ENCODE measurements at regions not wholly inside any gene's neighbourhood (a gene's known extent, or its start where the extent isn't known, plus 50 kb on each side); places are given as distances from the start of the nearest gene placed in this dataset.

DNA sequence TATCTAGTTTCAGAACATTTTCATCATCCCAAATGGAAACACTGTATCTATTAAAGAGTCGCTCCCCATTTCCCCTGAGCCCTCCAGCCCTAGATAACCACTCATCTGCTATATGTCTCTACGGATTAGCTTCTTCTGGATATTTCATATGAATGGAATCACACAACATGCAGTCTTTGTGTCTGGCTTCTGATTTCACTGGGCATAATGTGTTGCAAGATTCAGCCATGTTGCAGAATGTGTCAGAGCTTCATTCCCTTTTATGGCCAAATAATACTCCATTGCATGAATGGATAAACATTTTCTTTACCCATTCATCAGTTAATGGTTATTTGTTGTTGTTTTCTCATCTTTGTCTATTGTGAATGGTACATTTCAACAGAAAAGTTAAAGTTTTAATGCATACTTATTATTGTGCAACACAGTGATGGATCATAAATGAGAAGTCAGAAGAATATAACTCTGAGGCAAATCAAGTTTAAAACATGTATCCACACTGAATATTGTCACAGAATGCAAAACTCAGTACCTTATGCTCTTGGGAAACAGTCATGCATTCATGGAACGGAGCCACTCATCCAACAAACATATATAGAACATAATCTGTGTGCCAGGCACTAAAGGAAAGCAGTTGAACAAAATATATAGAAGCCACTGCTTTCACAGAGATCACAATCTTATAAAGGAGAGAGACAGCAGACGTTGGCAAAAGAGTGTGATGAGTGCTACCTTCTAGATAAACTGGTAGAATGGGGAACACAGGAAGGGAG is 57.8 kb upstream of the MAGEA4 start:
- 58% methylated on average over 4 of the region's 4 CpGs for WGBS (ENCODE audit: low lambda C conversion rate, missing lambda C conversion rate)
- Histone ChIP-seq H3K27ac (no peak overlapping the region), H3K4me1 (ENCODE audit: insufficient read depth) (no peaks in the 10 kb centered on the region), H3K27me3 (no peaks in the 10 kb centered on the region), H3K9me3 (ENCODE audit: low read depth) (peaks cover 4% of the 10 kb centered on the region), H4K20me1 (ENCODE audit: insufficient read depth, poor library complexity, severe bottlenecking) (no peaks in the 10 kb centered on the region), H3K36me3 (replicated peaks; ENCODE audit: insufficient read depth, low read depth) (no peaks in the 10 kb centered on the region), H2AFZ (no peak overlapping the region), H3K4me3 (no peak overlapping the region), H3K79me2 (no peaks in the 10 kb centered on the region), H3K4me2 (no peak overlapping the region), H3K9me2 (replicated peaks; ENCODE audit: insufficient read depth) (no peaks in the 10 kb centered on the region)
- TF ChIP-seq, protein P1, sequence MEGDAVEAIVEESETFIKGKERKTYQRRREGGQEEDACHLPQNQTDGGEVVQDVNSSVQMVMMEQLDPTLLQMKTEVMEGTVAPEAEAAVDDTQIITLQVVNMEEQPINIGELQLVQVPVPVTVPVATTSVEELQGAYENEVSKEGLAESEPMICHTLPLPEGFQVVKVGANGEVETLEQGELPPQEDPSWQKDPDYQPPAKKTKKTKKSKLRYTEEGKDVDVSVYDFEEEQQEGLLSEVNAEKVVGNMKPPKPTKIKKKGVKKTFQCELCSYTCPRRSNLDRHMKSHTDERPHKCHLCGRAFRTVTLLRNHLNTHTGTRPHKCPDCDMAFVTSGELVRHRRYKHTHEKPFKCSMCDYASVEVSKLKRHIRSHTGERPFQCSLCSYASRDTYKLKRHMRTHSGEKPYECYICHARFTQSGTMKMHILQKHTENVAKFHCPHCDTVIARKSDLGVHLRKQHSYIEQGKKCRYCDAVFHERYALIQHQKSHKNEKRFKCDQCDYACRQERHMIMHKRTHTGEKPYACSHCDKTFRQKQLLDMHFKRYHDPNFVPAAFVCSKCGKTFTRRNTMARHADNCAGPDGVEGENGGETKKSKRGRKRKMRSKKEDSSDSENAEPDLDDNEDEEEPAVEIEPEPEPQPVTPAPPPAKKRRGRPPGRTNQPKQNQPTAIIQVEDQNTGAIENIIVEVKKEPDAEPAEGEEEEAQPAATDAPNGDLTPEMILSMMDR (IDR thresholded peaks at IDR 0.05; ENCODE audit: poor library complexity) = no peak
- DNase-seq (ENCODE audit: low spot score) = no peak

DNA sequence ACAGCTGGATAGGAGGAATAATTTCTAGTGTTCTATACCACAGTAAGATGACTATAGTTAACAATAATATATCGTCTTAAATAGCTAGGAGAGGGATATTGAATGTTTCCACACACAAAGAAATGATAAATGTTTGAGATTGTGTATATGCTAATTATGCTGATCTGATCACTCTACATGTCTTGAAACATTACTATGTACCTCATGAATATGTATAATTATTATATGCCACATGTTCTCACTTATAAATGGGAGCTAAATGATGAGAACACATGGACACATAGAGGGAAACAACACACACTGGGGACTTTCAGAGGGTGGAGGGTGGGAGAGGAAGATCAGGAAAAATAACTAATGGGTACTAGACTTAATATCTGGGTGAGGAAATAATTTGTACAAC is 53.2 kb upstream of the MAGEA4 start:
- no peaks in the 10 kb centered on the region for H4K20me1 ChIP-seq (ENCODE audit: insufficient read depth, poor library complexity, severe bottlenecking)
- no peaks in the 10 kb centered on the region for H3K27me3 ChIP-seq
- no peak overlapping the region for H3K4me2 ChIP-seq
- DNase-seq (ENCODE audit: low spot score) = no peak
- H3K36me3 ChIP-seq (replicated peaks; ENCODE audit: insufficient read depth, low read depth) = no peaks in the 10 kb centered on the region
- H2AFZ ChIP-seq = no peak overlapping the region
- H3K79me2 ChIP-seq = no peaks in the 10 kb centered on the region
- H3K4me1 ChIP-seq (ENCODE audit: insufficient read depth) = no peaks in the 10 kb centered on the region
- TF ChIP-seq EZH2 (IDR thresholded peaks at IDR 0.05; ENCODE audit: borderline replicate concordance) = no peak
- no peak for TF ChIP-seq EZH2phosphoT487 (IDR thresholded peaks at IDR 0.05; ENCODE audit: low read depth, severe bottlenecking, unreplicated experiment)
- TF ChIP-seq, protein P1 (IDR thresholded peaks at IDR 0.05; ENCODE audit: poor library complexity) = no peak
- no peak overlapping the region for H3K27ac ChIP-seq
- no peaks in the 10 kb centered on the region for H3K9me2 ChIP-seq (replicated peaks; ENCODE audit: insufficient read depth)
- 74% methylated on average over 1 of the region's 1 CpG for WGBS (ENCODE audit: low lambda C conversion rate, missing lambda C conversion rate)
- H3K9me3 ChIP-seq (ENCODE audit: low read depth) = peaks cover 4% of the 10 kb centered on the region
- no peak overlapping the region for H3K4me3 ChIP-seq

DNA sequence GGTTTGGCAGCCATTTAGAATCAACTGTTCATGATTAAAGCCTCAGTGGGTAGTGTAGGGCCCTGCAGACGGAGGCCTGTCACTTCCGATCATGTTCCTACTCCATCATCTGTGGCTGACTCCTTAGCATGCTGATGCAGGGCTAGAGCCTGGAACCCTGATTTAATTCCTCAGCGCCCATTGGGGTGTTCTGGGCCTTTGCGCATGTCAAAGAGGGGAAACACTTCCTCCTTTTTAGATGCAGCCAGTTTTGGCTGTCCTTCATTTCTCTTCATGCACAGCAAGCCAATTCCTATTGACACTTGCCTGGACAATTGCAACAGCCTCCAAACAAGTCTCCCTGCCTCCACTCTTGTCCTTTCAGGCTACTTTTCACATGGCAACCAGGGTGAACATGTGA is 51.9 kb upstream of the MAGEA4 start:
- Histone ChIP-seq H3K4me2 (no peak overlapping the region), H3K27me3 (no peaks in the 10 kb centered on the region), H3K4me3 (no peak overlapping the region), H4K20me1 (ENCODE audit: insufficient read depth, poor library complexity, severe bottlenecking) (no peaks in the 10 kb centered on the region), H3K9me2 (replicated peaks; ENCODE audit: insufficient read depth) (no peaks in the 10 kb centered on the region), H3K79me2 (no peaks in the 10 kb centered on the region), H2AFZ (no peak overlapping the region), H3K36me3 (replicated peaks; ENCODE audit: insufficient read depth, low read depth) (no peaks in the 10 kb centered on the region), H3K4me1 (ENCODE audit: insufficient read depth) (no peaks in the 10 kb centered on the region), H3K27ac (no peak overlapping the region), H3K9me3 (ENCODE audit: low read depth) (peaks cover 4% of the 10 kb centered on the region)
- no peak for DNase-seq (ENCODE audit: low spot score)
- WGBS (ENCODE audit: low lambda C conversion rate, missing lambda C conversion rate) = 76% methylated on average over 4 of the region's 4 CpGs
- TF ChIP-seq EZH2 (IDR thresholded peaks at IDR 0.05; ENCODE audit: borderline replicate concordance) (no peak), EZH2phosphoT487 (IDR thresholded peaks at IDR 0.05; ENCODE audit: low read depth, severe bottlenecking, unreplicated experiment) (no peak)
- TF ChIP-seq, protein P1 (IDR thresholded peaks at IDR 0.05; ENCODE audit: poor library complexity) = no peak

All from hepatocyte (in vitro differentiated cells).